MCF 10A (cell line): ENCODE measurements at regions not wholly inside any gene's neighbourhood (a gene's known extent, or its start where the extent isn't known, plus 50 kb on each side); places are given as distances from the start of the nearest gene placed in this dataset.

Experiments
- BruUV-seq: library from RNA; stranded (reverse); fragments of 400-500 nt; replicated peaks from 2 replicates; lab custom pipeline; 2021; lab: Mats Ljungman, UMichigan
- CTCF ChIA-PET: fragments of 300-600 bp; sonication (Branson Sonifier 250); formaldehyde crosslinking; extraction: SDS; loops from one replicate; lab custom pipeline; 2021; ENCODE audit warnings: antibody characterized with exemption, inconsistent platforms; lab: Yijun Ruan, JAX
- POLR2A ChIA-PET: fragments of 300-600, 350-650 bp; sonication (Branson Sonifier 250); formaldehyde crosslinking; extraction: SDS; loops from one replicate; lab custom pipeline; 2020; ENCODE audit warnings: antibody characterized with exemption, inconsistent platforms; lab: Yijun Ruan, JAX
- DNase-seq: peaks from one replicate; pipeline ENCODE4 v3.0.0-alpha.2; 2018; ENCODE audit not compliant: unreplicated experiment
- H3K27ac Mint-ChIP-seq: one replicate; pipeline ENCODE4 v1.8.0; 2022; ENCODE audit warnings: mild to moderate bottlenecking, low read depth, mixed read lengths; ENCODE audit not compliant: unreplicated experiment
- H3K27me3 Mint-ChIP-seq: one replicate; pipeline ENCODE4 v1.8.0; 2022; ENCODE audit warnings: mixed read lengths; ENCODE audit not compliant: insufficient read depth, unreplicated experiment
- H3K36me3 Mint-ChIP-seq: one replicate; pipeline ENCODE4 v1.8.0; 2022; ENCODE audit warnings: mild to moderate bottlenecking, moderate library complexity, mixed read lengths; ENCODE audit not compliant: insufficient read depth, unreplicated experiment
- H3K4me1 Mint-ChIP-seq: one replicate; pipeline ENCODE4 v1.8.0; 2022; ENCODE audit warnings: mixed read lengths; ENCODE audit not compliant: insufficient read depth, unreplicated experiment
- H3K4me3 Mint-ChIP-seq: one replicate; pipeline ENCODE4 v1.8.0; 2022; ENCODE audit warnings: mild to moderate bottlenecking, moderate library complexity, mixed read lengths; ENCODE audit not compliant: unreplicated experiment
- H3K9me3 Mint-ChIP-seq: one replicate; pipeline ENCODE4 v1.8.0; 2022; ENCODE audit warnings: mixed read lengths; ENCODE audit not compliant: unreplicated experiment
- CTCF ChIP-seq: fragments of 200-600 bp; IDR thresholded peaks from one replicate; pipeline ENCODE4 v1.8.0; 2022; ENCODE audit warnings: antibody characterized with exemption, mild to moderate bottlenecking; ENCODE audit not compliant: unreplicated experiment
- intact Hi-C: fragments of 100-400 bp; cut with micrococcal nuclease; formaldehyde crosslinking; loops from 2 replicates; pipeline ENCODE4 v1.14.1; 2022

DNA sequence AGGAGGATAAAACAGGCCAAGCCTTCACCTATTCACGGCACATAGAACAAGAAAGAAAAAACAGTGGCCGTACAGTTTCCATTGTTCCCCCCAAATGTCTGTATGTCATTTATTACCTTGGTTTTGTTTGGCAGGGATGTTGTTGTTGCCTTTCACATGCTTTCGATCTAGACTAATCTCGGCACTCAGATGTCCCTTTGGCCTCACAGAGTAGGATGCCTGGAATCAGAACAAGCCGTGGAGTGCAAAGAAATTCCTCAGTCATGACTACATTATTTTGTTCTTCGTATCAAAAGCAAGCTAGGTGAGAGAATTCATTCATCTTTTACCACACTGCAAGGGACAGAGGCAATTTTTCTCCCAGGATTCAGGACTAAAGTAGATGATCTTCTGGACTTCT, 106.9 kb downstream of the SMIM20 start:
- BruUV-seq, result no TSS peak
- Mint-ChIP-seq H3K4me3 (peak overlapping the region; percentile 5), H3K27me3 (no peaks in the 10 kb centered on the region), H3K4me1 (peaks cover 35% of the 10 kb centered on the region), H3K36me3 (no peaks in the 10 kb centered on the region), H3K9me3 (no peaks in the 10 kb centered on the region), H3K27ac (peak overlapping the region; percentile 80)
- DNase-seq, result peak; percentile 46
- POLR2A ChIA-PET, result interaction anchor here (0.8 kb wide), 1 partner anchor 107 kb away, joined by 3 read pairs; no protein-coding TSS in a partner anchor
- intact Hi-C loops, result loop anchor here (5.0 kb wide), 1 partner anchor 41 kb away; no protein-coding TSS in a partner anchor
- TF ChIP-seq CTCF, result no peak
- CTCF ChIA-PET, result interaction anchor here (0.7 kb wide), 2 partner anchors 299 to 386 kb away, joined by 3 to 4 read pairs; no protein-coding TSS in a partner anchor

GRCh38 chr4:26021417-26022345, 107.7 kb downstream of the SMIM20 start:
- peak; percentile 36 for DNase-seq
- H3K36me3 Mint-ChIP-seq, result no peaks in the 10 kb centered on the region
- H3K27ac Mint-ChIP-seq, result peak overlapping the region; percentile 10
- H3K4me3 Mint-ChIP-seq, result peak overlapping the region; percentile 5
- intact Hi-C loops, result loop anchor here (5.0 kb wide), 1 partner anchor 41 kb away; no protein-coding TSS in a partner anchor
- ChIA-PET CTCF (interaction anchor here (0.6 to 1.3 kb wide), 2 partner anchors 8 to 729 kb away, joined by 3 read pairs; no protein-coding TSS in a partner anchor), POLR2A (interaction anchor here (0.7 to 1.3 kb wide), 3 partner anchors 33 to 309 kb away, joined by 3 read pairs; no protein-coding TSS in a partner anchor)
- no peaks in the 10 kb centered on the region for H3K27me3 Mint-ChIP-seq
- peaks cover 35% of the 10 kb centered on the region for H3K4me1 Mint-ChIP-seq
- no peaks in the 10 kb centered on the region for H3K9me3 Mint-ChIP-seq
- no TSS peak for BruUV-seq
- TF ChIP-seq CTCF, result no peak

DNA sequence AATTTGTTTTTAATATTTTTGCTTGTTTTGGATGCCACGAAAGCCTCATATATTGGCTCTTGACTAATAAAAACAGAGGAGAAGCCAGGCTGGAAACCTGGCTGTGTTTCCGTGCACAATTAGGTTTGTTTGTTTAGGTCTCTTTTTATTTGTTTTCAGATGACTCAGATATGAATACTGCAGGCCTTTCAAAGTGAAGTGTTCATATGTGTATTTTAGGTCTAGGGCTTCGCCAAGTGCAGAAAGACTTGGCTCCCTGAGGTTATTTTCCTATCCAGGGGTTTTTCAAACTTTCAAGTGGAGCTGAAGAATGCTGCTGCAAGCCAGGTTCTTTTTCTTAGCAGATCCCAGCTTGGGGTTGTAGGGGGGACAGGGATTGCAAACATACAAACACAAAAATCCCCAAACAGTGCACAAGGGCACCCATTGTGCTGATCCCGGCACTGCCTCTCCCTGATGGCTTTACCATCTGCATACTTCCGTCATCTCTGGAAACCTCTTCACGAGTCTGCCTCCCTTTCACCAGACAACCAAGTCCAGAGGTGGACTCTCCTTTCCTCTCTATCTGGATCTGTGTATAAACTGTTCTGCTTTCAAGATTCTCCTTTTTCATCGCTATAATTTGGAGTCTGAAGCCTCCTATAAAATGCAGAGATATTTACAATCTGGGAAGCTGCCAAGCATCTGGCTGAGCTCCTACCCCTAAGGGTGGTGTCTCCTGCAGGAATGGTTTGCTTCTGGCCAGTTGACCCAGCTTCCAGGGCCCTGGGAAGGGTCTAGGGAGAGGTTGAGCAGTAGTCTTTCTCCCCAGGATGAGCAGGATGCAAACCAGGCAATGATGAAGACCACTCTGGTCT, 108.6 kb downstream of the SMIM20 start:
- Mint-ChIP-seq H3K36me3 (no peaks in the 10 kb centered on the region), H3K27ac (peak overlapping the region; percentile 10), H3K4me3 (peak overlapping the region; percentile 5), H3K4me1 (peaks cover 35% of the 10 kb centered on the region), H3K27me3 (no peaks in the 10 kb centered on the region), H3K9me3 (no peaks in the 10 kb centered on the region)
- POLR2A ChIA-PET, result interaction anchor here (0.6 to 1.3 kb wide), 3 partner anchors 12 to 308 kb away, joined by 3 read pairs; no protein-coding TSS in a partner anchor
- no peak for TF ChIP-seq CTCF
- no TSS peak for BruUV-seq
- peak; percentile 80 for DNase-seq
- intact Hi-C loops, result loop anchor here (5.0 kb wide), 1 partner anchor 40 kb away; no protein-coding TSS in a partner anchor
- CTCF ChIA-PET, result interaction anchor here (0.6 to 1.3 kb wide), 2 partner anchors 9 to 728 kb away, joined by 3 read pairs; no protein-coding TSS in a partner anchor
